Ishikawa (cell line): ENCODE measurements at regions not wholly inside any gene's neighbourhood (a gene's known extent, or its start where the extent isn't known, plus 50 kb on each side); places are given as distances from the start of the nearest gene placed in this dataset.

Experiments
- CEBPB ChIP-seq: IDR thresholded peaks from 2 replicates; pipeline ENCODE4 v1.6.1; 2012
- CREB1 ChIP-seq: IDR thresholded peaks from 2 replicates; pipeline ENCODE4 v1.6.1; 2012; ENCODE audit warnings: low read depth
- EGR1 ChIP-seq: IDR thresholded peaks from 2 replicates; pipeline ENCODE4 v1.6.1; 2012
- EP300 ChIP-seq: IDR thresholded peaks from 2 replicates; pipeline ENCODE4 v1.6.1; 2012; ENCODE audit warnings: borderline replicate concordance
- FOXM1 ChIP-seq: IDR thresholded peaks from 2 replicates; pipeline ENCODE4 v1.6.1; 2012; ENCODE audit warnings: low read depth, borderline replicate concordance
- NFIC ChIP-seq: IDR thresholded peaks from 2 replicates; pipeline ENCODE4 v1.6.1; 2012
- RAD21 ChIP-seq: IDR thresholded peaks from 2 replicates; pipeline ENCODE4 v1.6.1; 2012; ENCODE audit warnings: low read depth
- REST ChIP-seq: IDR thresholded peaks from 2 replicates; pipeline ENCODE4 v1.6.1; 2012; ENCODE audit warnings: low read depth, mild to moderate bottlenecking
- TAF1 ChIP-seq: IDR thresholded peaks from 2 replicates; pipeline ENCODE4 v1.6.1; 2012; ENCODE audit warnings: low read depth, mild to moderate bottlenecking
- TCF12 ChIP-seq: IDR thresholded peaks from 2 replicates; pipeline ENCODE4 v1.6.1; 2012; ENCODE audit warnings: low read depth
- TEAD4 ChIP-seq: IDR thresholded peaks from 2 replicates; pipeline ENCODE4 v1.6.1; 2012
- USF1 ChIP-seq: IDR thresholded peaks from 2 replicates; pipeline ENCODE4 v1.6.1; 2012
- YY1 ChIP-seq: IDR thresholded peaks from 2 replicates; pipeline ENCODE4 v1.6.1; 2012; ENCODE audit warnings: low read depth
- ZBTB7A ChIP-seq: IDR thresholded peaks from 2 replicates; pipeline ENCODE4 v1.6.1; 2012; ENCODE audit warnings: low read depth
- TF ChIP-seq, protein P1 (sequence below): IDR thresholded peaks from 2 replicates; pipeline ENCODE4 v1.6.1; 2012

- TF ChIP-seq CEBPB (no peak), TCF12 (no peak), EP300 (no peak), FOXM1 (no peak), TAF1 (no peak), RAD21 (no peak), NFIC (no peak), YY1 (no peak), EGR1 (no peak), ZBTB7A (no peak), CREB1 (no peak), REST (no peak), TEAD4 (no peak), USF1 (no peak)
- TF ChIP-seq, protein P1, sequence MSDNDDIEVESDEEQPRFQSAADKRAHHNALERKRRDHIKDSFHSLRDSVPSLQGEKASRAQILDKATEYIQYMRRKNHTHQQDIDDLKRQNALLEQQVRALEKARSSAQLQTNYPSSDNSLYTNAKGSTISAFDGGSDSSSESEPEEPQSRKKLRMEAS = no peak
Measured at GRCh38 chr18:78156466-78156865, 823.2 kb upstream of the SALL3 start.

DNA sequence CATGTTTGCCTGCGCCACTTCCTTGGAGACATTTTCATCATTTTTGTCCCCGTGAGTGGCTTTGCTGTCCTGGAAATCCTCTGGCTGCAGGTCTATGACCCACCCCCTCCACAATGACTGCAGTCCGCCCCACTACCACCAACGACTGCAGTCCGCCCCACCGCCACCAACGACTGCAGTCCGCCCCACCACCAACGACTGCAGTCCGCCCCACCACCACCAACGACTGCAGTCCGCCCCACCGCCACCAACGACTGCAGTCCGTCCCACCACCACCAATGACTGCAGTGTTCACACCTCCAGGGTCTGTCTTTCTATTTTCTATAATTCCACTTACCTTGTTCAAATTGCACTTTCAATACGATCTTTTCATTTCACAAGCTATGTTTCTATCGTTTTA is 820.7 kb upstream of the SALL3 start:
- TF ChIP-seq EGR1 (no peak), TAF1 (no peak), ZBTB7A (no peak), TEAD4 (no peak), REST (no peak), CEBPB (no peak), YY1 (no peak), EP300 (no peak), CREB1 (no peak), RAD21 (no peak), USF1 (no peak), NFIC (no peak), TCF12 (no peak), FOXM1 (no peak)
- TF ChIP-seq, protein P1 = no peak

- TF ChIP-seq TAF1 = no peak
Measured at GRCh38 chr18:78159397-78159796, 820.2 kb upstream of the SALL3 start.

- TF ChIP-seq EP300 = no peak
- no peak for TF ChIP-seq TAF1
- TF ChIP-seq CREB1 = no peak
- TF ChIP-seq REST = no peak
- TF ChIP-seq RAD21 = no peak
- no peak for TF ChIP-seq NFIC
- TF ChIP-seq TCF12 = no peak
- TF ChIP-seq FOXM1 = no peak
- TF ChIP-seq, protein P1 = no peak
- no peak for TF ChIP-seq USF1
- no peak for TF ChIP-seq YY1
- no peak for TF ChIP-seq CEBPB
- TF ChIP-seq ZBTB7A = no peak
- no peak for TF ChIP-seq EGR1
- no peak for TF ChIP-seq TEAD4
Measured at GRCh38 chr18:78160961-78161656, 818.5 kb upstream of the SALL3 start.
